ENCODE measurements at regions not wholly inside any gene's neighbourhood (a gene's known extent, or its start where the extent isn't known, plus 50 kb on each side); places are given as distances from the start of the nearest gene placed in this dataset.

- H3K4me2 ChIP-seq (ENCODE audit: insufficient read depth in 1 of 2, low read depth in 2 of 2, low read length in 2 of 2) = no peak overlapping the region
- TF ChIP-seq TAF7 (optimal IDR thresholded peaks at IDR 0.05; ENCODE audit: borderline replicate concordance, low read depth, low read length) (no peak), POLR2AphosphoS5 (IDR thresholded peaks at IDR 0.05; ENCODE audit: low read depth, low read length) (no peak)
Measured at GRCh38 chr3:73228437-73228836, 167.0 kb downstream of the EBLN2 start.

More at GRCh38 chr3:73228437-73228836, 167.0 kb downstream of the EBLN2 start:
- ChIA-PET CTCF (ENCODE audit: partially characterized antibody) (interaction anchor here (1.0 kb wide), 1 partner anchor 37 kb away, joined by 4 read pairs; no protein-coding TSS in a partner anchor), POLR2A (ENCODE audit: partially characterized antibody) (no interaction called here)
- H2AK5ac ChIP-seq (ENCODE audit: low read depth, low read length) = no peak overlapping the region
- H2BK15ac ChIP-seq (ENCODE audit: low read length) = no peak overlapping the region
- H3K23me2 ChIP-seq (ENCODE audit: low read depth, low read length) = no peaks in the 10 kb centered on the region; the same call in 1 of the 2 replicates
- no peak for DNase-seq (ENCODE audit: low read depth in 1 of 2, low spot score in 2 of 2)
- no peak overlapping the region for H3K18ac ChIP-seq (ENCODE audit: extremely low read depth, low read length)
- H4K20me1 ChIP-seq (replicated peaks in 1 of 2; ENCODE audit: control insufficient read depth in 1 of 2, insufficient read depth in 2 of 2, low read length in 2 of 2) = no peaks in the 10 kb centered on the region
- no peak overlapping the region for H2BK120ac ChIP-seq (replicated peaks; ENCODE audit: low read depth, low read length)
- no peaks in the 10 kb centered on the region for H3K79me2 ChIP-seq (ENCODE audit: control insufficient read depth in 1 of 2, insufficient read depth in 2 of 2, low read length in 2 of 2)
- H3K56ac ChIP-seq (replicated peaks; ENCODE audit: insufficient read length, low read depth, low read length) = no peak overlapping the region
- H4K5ac ChIP-seq (ENCODE audit: insufficient read length, low read depth, low read length) = no peak overlapping the region
- no peak overlapping the region for H3K27ac ChIP-seq (ENCODE audit: low read depth, low read length)
- H2BK20ac ChIP-seq (ENCODE audit: low read length) = no peak overlapping the region
- no peak overlapping the region for H3K4me3 ChIP-seq (ENCODE audit: extremely low read depth in 1 of 4, insufficient read depth in 2 of 4, low read depth in 3 of 4, low read length in 4 of 4)
- no peak overlapping the region for H3K23ac ChIP-seq (ENCODE audit: insufficient read length)
- H4K8ac ChIP-seq (ENCODE audit: extremely low read depth, insufficient read depth, low read length) = no peak overlapping the region
- peaks cover 0 to 6% (median 0%) of the 10 kb centered on the region in 4 experiments; a peak in 1 of 7 replicates for H3K4me1 ChIP-seq (replicated peaks in 1 of 4; ENCODE audit: control insufficient read depth in 3 of 4, insufficient read depth in 4 of 4, low read length in 3 of 4)
- H3K79me1 ChIP-seq (ENCODE audit: low read depth, low read length) = no peaks in the 10 kb centered on the region
- no peak overlapping the region; the same call in 1 of the 2 replicates for H2AFZ ChIP-seq (ENCODE audit: low read length)
- FAIRE-seq = no peak
- no peak overlapping the region for H3K9ac ChIP-seq (replicated peaks in 1 of 4; ENCODE audit: extremely low read depth in 1 of 4, low read depth in 3 of 4, low read length in 3 of 4)
- H3K4ac ChIP-seq (replicated peaks; ENCODE audit: insufficient read length, low read depth, low read length) = no peak overlapping the region
- no peak overlapping the region for H3K14ac ChIP-seq (ENCODE audit: insufficient read length)
- no peak overlapping the region for H2BK5ac ChIP-seq (ENCODE audit: low read depth, low read length)
- no peak overlapping the region for H4K91ac ChIP-seq (replicated peaks; ENCODE audit: insufficient read length, low read length)
- 94% methylated on average over 5 of the region's 5 CpGs; no CpG with 5 or more reads in 1 of the 2 experiments for WGBS, 2 experiments (ENCODE audit: extremely low coverage in 1 of 2, insufficient coverage in 1 of 2, insufficient read length in 1 of 2, insufficient replicate concordance in 2 of 2, low coverage in 1 of 2, low lambda C conversion rate in 2 of 2, missing lambda C conversion rate in 1 of 2)
- no peaks in the 10 kb centered on the region for H3K36me3 ChIP-seq (ENCODE audit: control insufficient read depth in 2 of 4, insufficient read depth in 4 of 4, low read length in 3 of 4)
- no peaks in the 10 kb centered on the region for H3K27me3 ChIP-seq (replicated peaks in 1 of 4; ENCODE audit: control insufficient read depth in 3 of 4, extremely low read depth in 1 of 4, insufficient read depth in 3 of 4, low read length in 3 of 4)
- no peaks in the 10 kb centered on the region for H3K9me3 ChIP-seq (ENCODE audit: insufficient read depth in 2 of 2, low read depth in 1 of 2, low read length in 1 of 2)
- no peak overlapping the region for H2BK12ac ChIP-seq (ENCODE audit: low read depth, low read length)
